RWPE2 (cell line): ENCODE measurements at regions not wholly inside any gene's neighbourhood (a gene's known extent, or its start where the extent isn't known, plus 50 kb on each side); places are given as distances from the start of the nearest gene placed in this dataset.

Source experiments
- ATAC-seq: fragments of 200-7000 bp; cut with Tn5 transposase; 3 replicates; pipeline ENCODE4 v1.9.1; 2021; ENCODE audit warnings: low read depth
- DNase-seq: peaks from one replicate; pipeline ENCODE4 v3.0.0-alpha.2; 2020; ENCODE audit warnings: low spot score
- H3K27ac ChIP-seq: fragments of 450-650 bp; 2 replicates; pipeline ENCODE4 v1.5.1; 2017; ENCODE audit warnings: mild to moderate bottlenecking; ENCODE audit not compliant: poor library complexity, severe bottlenecking
- H3K27me3 ChIP-seq: fragments of 250-450 bp; sonication (Bioruptor Pico); 2 replicates; pipeline ENCODE4 v1.5.1; 2021; ENCODE audit warnings: mild to moderate bottlenecking, moderate library complexity; ENCODE audit not compliant: insufficient read depth, poor library complexity, severe bottlenecking
- H3K36me3 ChIP-seq: fragments of 250-450 bp; sonication (Bioruptor Pico); 2 replicates; pipeline ENCODE4 v1.5.1; 2020; ENCODE audit warnings: low read depth, mild to moderate bottlenecking, moderate library complexity
- H3K4me1 ChIP-seq: fragments of 250-450 bp; sonication (Bioruptor Pico); 2 replicates; pipeline ENCODE4 v1.5.1; 2021; ENCODE audit warnings: mild to moderate bottlenecking, moderate library complexity; ENCODE audit not compliant: insufficient read depth, poor library complexity, severe bottlenecking
- H3K4me3 ChIP-seq: fragments of 250-450 bp; sonication (Bioruptor Pico); 2 replicates; pipeline ENCODE4 v1.5.1; 2021; ENCODE audit warnings: mild to moderate bottlenecking, moderate library complexity; ENCODE audit not compliant: severe bottlenecking
- H3K9me3 ChIP-seq: fragments of 250-450 bp; sonication (Bioruptor Pico); 2 replicates; pipeline ENCODE4 v1.5.1; 2021; ENCODE audit warnings: mild to moderate bottlenecking, moderate library complexity; ENCODE audit not compliant: severe bottlenecking
- TF ChIP-seq, protein P1 (sequence below): fragments of 450-650 bp; IDR thresholded peaks from one replicate; pipeline ENCODE4 v1.5.1; 2017; ENCODE audit warnings: mild to moderate bottlenecking, moderate library complexity; ENCODE audit not compliant: poor library complexity, severe bottlenecking

DNA sequence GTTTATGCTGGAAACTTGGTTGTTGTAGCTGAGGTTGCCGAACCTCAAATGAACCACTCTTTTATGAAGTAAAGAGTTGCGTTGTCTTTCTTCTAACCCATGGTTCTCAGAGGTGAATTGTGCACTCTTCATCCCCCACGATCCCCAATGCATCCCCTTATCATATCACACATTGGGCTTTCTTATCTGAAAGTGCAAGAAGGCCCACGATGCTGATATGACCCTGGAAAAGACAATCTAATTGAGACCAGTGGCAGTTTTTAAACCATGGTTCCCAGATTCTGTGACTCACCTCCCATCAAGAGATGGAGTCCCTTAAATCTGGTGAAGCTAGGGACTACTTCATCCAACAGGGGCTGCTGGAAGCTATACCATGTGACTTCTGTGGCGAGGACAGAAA is 156.3 kb upstream of the IRX3 start:
- Histone ChIP-seq H3K9me3 (no peaks in the 10 kb centered on the region), H3K27me3 (no peaks in the 10 kb centered on the region), H3K4me3 (no peak overlapping the region), H3K4me1 (no peaks in the 10 kb centered on the region), H3K36me3 (no peaks in the 10 kb centered on the region), H3K27ac (no peak overlapping the region)
- DNase-seq: no peak
- TF ChIP-seq, protein P1, sequence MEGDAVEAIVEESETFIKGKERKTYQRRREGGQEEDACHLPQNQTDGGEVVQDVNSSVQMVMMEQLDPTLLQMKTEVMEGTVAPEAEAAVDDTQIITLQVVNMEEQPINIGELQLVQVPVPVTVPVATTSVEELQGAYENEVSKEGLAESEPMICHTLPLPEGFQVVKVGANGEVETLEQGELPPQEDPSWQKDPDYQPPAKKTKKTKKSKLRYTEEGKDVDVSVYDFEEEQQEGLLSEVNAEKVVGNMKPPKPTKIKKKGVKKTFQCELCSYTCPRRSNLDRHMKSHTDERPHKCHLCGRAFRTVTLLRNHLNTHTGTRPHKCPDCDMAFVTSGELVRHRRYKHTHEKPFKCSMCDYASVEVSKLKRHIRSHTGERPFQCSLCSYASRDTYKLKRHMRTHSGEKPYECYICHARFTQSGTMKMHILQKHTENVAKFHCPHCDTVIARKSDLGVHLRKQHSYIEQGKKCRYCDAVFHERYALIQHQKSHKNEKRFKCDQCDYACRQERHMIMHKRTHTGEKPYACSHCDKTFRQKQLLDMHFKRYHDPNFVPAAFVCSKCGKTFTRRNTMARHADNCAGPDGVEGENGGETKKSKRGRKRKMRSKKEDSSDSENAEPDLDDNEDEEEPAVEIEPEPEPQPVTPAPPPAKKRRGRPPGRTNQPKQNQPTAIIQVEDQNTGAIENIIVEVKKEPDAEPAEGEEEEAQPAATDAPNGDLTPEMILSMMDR: no peak
- no peak for ATAC-seq

DNA sequence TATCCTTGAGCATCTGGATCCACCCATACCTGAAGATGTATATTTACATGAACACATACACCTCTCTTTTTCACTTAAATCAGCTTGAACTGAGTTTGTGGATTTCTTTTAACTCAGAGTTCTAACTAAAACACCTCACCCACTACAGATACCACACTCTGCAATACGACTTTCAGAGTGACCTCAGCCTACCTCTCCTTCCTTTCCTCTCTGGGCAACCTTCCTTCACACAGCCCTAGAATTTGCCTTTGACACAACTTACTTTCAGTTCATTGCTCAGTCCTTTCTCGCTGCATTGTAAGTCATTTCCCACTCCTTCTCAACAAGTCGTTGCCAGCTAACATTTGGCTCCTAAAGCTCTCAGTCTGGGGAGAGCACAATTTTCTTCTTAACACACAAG is 151.9 kb upstream of the IRX3 start:
- no peaks in the 10 kb centered on the region for H3K9me3 ChIP-seq
- H3K27me3 ChIP-seq: no peaks in the 10 kb centered on the region
- no peak overlapping the region for H3K4me3 ChIP-seq
- TF ChIP-seq, protein P1: no peak
- ATAC-seq (no peak), DNase-seq (no peak)
- no peaks in the 10 kb centered on the region for H3K4me1 ChIP-seq
- no peaks in the 10 kb centered on the region for H3K36me3 ChIP-seq
- H3K27ac ChIP-seq: no peak overlapping the region

DNA sequence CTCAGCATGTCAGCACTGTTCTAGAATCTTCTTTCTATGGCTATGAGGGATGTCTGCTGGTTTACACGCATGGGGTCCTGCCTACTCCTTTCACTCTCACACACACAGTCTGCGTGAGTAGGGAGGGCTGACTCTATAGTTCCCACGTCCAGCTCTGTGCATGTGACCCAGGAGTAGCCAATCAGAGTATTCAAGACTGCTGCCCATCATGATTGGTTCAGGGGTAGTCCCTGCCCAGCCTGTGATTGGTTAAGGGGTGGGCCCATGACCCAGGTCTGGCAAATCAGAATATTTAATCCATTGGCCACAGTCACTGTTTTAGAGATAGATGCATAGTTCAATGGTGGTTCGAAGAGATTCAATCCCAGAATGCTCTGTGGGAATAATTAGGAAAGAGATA is 151.3 kb upstream of the IRX3 start:
- H3K4me3 ChIP-seq: no peak overlapping the region
- H3K9me3 ChIP-seq: no peaks in the 10 kb centered on the region
- DNase-seq (no peak), ATAC-seq (no peak)
- TF ChIP-seq, protein P1: no peak
- H3K27ac ChIP-seq: no peak overlapping the region
- no peaks in the 10 kb centered on the region for H3K36me3 ChIP-seq
- no peaks in the 10 kb centered on the region for H3K4me1 ChIP-seq
- no peaks in the 10 kb centered on the region for H3K27me3 ChIP-seq

DNA sequence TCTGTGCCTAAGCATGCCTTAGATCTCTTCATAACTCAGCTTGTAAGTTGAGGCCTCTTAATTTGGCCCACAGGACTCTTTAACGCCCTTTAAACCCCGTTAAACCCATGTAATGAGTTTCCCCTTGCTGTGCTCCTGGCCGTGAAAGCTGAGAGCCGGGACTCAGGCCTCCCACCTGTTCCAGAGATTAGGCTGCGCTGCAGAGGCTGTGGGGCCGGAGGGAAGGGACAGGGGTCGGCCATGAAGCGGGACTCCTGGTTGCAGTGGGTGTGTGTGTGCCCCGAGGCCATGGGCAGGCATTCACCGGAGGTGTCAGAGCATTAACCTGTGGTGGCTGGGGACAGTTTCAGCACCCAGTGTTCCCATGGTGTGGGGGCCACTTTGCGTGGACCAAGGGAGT is 150.8 kb upstream of the IRX3 start:
- Histone ChIP-seq H3K4me1 (no peaks in the 10 kb centered on the region), H3K27ac (no peak overlapping the region), H3K9me3 (no peaks in the 10 kb centered on the region), H3K4me3 (no peak overlapping the region), H3K36me3 (no peaks in the 10 kb centered on the region), H3K27me3 (no peaks in the 10 kb centered on the region)
- TF ChIP-seq, protein P1: no peak
- DNase-seq (no peak), ATAC-seq (no peak)

DNA sequence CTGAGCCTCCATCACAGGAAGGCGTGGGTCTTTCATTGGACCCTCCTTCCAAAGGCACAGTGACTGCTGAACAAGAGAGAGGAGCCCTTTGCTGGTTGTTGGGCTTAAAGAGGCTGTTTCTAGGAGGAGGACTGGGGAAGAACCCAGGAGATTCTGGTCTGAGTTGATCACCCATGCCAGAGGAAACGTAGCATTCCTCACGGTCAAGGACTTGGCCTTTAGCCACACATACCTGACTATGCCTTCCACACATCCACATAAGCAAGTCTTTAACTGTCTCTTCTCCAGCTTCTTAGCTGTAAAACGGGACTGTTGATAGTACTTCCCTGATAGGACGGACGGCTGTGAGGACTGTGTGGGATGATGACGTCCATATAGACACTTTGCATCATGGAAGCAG is 149.8 kb upstream of the IRX3 start:
- H3K27me3 ChIP-seq: no peaks in the 10 kb centered on the region
- no peak overlapping the region for H3K27ac ChIP-seq
- ATAC-seq (no peak), DNase-seq (no peak)
- TF ChIP-seq, protein P1: no peak
- H3K36me3 ChIP-seq: no peaks in the 10 kb centered on the region
- no peaks in the 10 kb centered on the region for H3K9me3 ChIP-seq
- no peaks in the 10 kb centered on the region for H3K4me1 ChIP-seq
- no peak overlapping the region for H3K4me3 ChIP-seq
